ENCODE measurements at regions not wholly inside any gene's neighbourhood (a gene's known extent, or its start where the extent isn't known, plus 50 kb on each side); places are given as distances from the start of the nearest gene placed in this dataset.

DNA sequence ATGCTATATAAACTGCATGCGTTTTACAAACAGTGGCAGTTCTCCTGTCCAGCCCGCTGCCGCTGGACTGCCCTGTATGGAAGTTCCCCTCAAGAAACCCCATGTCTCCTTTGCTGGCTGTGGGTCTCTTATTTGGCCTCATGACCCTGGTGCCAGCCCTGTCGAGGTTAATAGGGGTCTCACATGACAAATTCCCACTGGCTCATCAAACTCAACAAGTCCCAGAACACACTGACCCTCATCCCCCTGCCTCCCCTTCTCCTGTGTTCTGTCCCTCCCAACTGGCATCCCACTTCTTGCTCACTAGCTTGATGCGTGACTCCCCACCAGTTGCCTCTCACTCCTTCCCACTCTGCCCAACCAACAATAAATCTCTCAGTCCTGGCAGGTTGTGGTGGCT is 137.6 kb upstream of the HS6ST1 start:
- peaks cover 10% of the 10 kb centered on the region for H3K4me1 Mint-ChIP-seq (ENCODE audit: low read depth, unreplicated experiment)
- peaks cover 5% of the 10 kb centered on the region for H3K9me3 Mint-ChIP-seq (ENCODE audit: unreplicated experiment)
- no peak overlapping the region for H3K27ac Mint-ChIP-seq (ENCODE audit: unreplicated experiment)
- no peak for DNase-seq
- TF ChIP-seq, protein P1, sequence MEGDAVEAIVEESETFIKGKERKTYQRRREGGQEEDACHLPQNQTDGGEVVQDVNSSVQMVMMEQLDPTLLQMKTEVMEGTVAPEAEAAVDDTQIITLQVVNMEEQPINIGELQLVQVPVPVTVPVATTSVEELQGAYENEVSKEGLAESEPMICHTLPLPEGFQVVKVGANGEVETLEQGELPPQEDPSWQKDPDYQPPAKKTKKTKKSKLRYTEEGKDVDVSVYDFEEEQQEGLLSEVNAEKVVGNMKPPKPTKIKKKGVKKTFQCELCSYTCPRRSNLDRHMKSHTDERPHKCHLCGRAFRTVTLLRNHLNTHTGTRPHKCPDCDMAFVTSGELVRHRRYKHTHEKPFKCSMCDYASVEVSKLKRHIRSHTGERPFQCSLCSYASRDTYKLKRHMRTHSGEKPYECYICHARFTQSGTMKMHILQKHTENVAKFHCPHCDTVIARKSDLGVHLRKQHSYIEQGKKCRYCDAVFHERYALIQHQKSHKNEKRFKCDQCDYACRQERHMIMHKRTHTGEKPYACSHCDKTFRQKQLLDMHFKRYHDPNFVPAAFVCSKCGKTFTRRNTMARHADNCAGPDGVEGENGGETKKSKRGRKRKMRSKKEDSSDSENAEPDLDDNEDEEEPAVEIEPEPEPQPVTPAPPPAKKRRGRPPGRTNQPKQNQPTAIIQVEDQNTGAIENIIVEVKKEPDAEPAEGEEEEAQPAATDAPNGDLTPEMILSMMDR (IDR thresholded peaks at IDR 0.05; ENCODE audit: partially characterized antibody, unreplicated experiment) = no peak
- H3K27me3 Mint-ChIP-seq (ENCODE audit: unreplicated experiment) = peaks cover 10% of the 10 kb centered on the region
- peaks cover 4% of the 10 kb centered on the region for H3K36me3 Mint-ChIP-seq (ENCODE audit: unreplicated experiment)
- no peak overlapping the region for H3K4me3 Mint-ChIP-seq (ENCODE audit: unreplicated experiment)

DNA sequence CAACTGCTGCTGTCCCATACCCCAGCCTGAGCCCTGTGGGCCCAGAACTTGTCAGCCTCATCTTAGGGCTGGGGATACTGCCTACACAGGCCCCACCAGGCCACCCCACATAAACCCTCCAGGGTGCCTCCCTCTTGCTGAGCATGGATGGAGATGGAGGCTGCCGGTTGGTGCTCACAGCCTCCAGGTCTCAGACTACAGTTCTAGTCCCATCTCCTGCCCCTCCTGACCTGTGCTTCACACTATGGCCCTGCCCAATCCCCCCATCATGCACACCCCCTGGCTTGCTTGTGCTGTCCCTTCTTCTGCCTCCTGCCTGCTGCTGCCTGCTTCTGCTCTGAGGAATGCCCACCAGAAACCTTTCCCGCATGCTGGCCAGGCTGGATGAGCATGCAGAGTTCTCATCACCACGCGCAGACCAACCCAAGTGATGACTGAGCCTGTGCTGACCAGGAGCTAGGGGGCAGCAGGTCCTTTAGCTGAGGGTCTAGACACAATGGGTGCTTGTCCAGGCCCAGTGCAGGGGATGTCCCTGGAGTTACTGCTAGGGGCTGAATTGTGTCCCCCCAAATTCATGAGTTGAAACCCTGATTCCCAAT is 138.4 kb upstream of the HS6ST1 start:
- peaks cover 11% of the 10 kb centered on the region for H3K36me3 Mint-ChIP-seq (ENCODE audit: unreplicated experiment)
- peaks cover 6% of the 10 kb centered on the region for H3K9me3 Mint-ChIP-seq (ENCODE audit: unreplicated experiment)
- TF ChIP-seq, protein P1 (IDR thresholded peaks at IDR 0.05; ENCODE audit: partially characterized antibody, unreplicated experiment) = no peak
- H3K27ac Mint-ChIP-seq (ENCODE audit: unreplicated experiment) = no peak overlapping the region
- peaks cover 6% of the 10 kb centered on the region for H3K4me1 Mint-ChIP-seq (ENCODE audit: low read depth, unreplicated experiment)
- H3K4me3 Mint-ChIP-seq (ENCODE audit: unreplicated experiment) = no peak overlapping the region
- H3K27me3 Mint-ChIP-seq (ENCODE audit: unreplicated experiment) = peaks cover 6% of the 10 kb centered on the region
- DNase-seq = no peak

DNA sequence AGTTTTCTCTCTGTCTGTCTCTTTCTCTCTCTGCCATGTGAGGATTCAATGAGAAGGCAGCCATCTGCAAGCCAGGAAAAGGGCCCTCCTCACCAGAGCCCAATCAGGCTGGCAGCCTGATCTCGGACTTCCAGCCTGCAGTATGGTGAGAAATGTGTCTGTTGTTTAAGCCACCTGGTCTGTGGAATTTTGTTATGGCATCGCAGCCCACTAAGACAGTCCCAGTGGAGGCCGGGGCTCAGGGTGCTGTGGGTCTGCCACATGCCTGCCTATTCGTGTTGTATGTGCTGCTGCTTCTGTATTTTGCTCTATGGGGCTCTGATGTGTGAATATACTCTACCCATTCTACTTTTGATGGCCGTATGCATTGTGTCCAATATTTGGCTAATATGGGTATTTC is 139.0 kb upstream of the HS6ST1 start:
- Mint-ChIP-seq H3K36me3 (ENCODE audit: unreplicated experiment) (peaks cover 11% of the 10 kb centered on the region), H3K4me1 (ENCODE audit: low read depth, unreplicated experiment) (peaks cover 6% of the 10 kb centered on the region), H3K4me3 (ENCODE audit: unreplicated experiment) (no peak overlapping the region), H3K27ac (ENCODE audit: unreplicated experiment) (no peak overlapping the region), H3K9me3 (ENCODE audit: unreplicated experiment) (peaks cover 6% of the 10 kb centered on the region), H3K27me3 (ENCODE audit: unreplicated experiment) (peaks cover 2% of the 10 kb centered on the region)
- no peak for DNase-seq
- TF ChIP-seq, protein P1 (IDR thresholded peaks at IDR 0.05; ENCODE audit: partially characterized antibody, unreplicated experiment) = no peak

DNA sequence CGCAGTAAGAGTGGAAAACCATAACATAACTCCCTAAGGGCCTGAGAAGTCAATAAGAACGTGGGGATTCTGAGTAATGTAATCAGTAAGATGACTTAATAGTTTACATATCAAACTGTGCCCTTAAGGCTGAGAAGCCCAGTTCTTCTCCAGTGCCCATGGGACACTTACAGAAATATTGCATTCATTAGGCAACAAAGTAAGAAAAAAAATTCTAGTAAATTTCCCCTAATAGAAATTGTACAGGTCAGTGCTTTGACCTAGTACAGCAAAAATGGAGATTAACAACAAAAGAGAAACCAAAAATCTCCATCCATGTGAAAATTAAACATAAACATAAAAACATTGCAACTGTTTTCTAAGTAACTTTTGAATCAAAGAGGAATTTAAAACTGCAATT is 139.8 kb upstream of the HS6ST1 start:
- peaks cover 11% of the 10 kb centered on the region for H3K36me3 Mint-ChIP-seq (ENCODE audit: unreplicated experiment)
- no peak overlapping the region for H3K27ac Mint-ChIP-seq (ENCODE audit: unreplicated experiment)

DNA sequence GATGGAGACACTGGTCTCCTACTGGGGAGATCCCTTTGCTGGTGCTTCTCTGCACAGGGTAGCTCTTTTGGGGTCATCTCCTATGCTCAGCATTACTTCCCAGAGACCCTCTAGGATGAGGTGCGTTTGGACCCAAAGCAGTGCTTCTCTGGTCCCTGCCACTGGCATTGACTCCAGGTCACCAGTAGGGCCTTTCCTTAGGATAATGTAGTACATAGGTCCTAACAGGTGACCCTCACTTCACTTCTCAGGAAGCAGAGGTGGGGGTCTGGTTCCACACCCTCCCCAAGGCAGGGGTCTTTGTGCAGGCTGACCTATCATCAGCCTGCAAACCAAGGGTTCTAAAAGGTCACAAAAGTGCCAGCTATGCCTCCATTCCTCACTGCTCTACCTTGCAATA is 145.8 kb upstream of the HS6ST1 start:
- Mint-ChIP-seq H3K4me3 (ENCODE audit: unreplicated experiment) (no peak overlapping the region), H3K27me3 (ENCODE audit: unreplicated experiment) (peaks cover 3% of the 10 kb centered on the region), H3K9me3 (ENCODE audit: unreplicated experiment) (peaks cover 12% of the 10 kb centered on the region), H3K27ac (ENCODE audit: unreplicated experiment) (no peak overlapping the region), H3K4me1 (ENCODE audit: low read depth, unreplicated experiment) (no peaks in the 10 kb centered on the region), H3K36me3 (ENCODE audit: unreplicated experiment) (peaks cover 15% of the 10 kb centered on the region)
- TF ChIP-seq, protein P1 (IDR thresholded peaks at IDR 0.05; ENCODE audit: partially characterized antibody, unreplicated experiment) = no peak
- DNase-seq = no peak

More for the DNA sequence above, 139.8 kb upstream of the HS6ST1 start:
- Mint-ChIP-seq H3K9me3 (ENCODE audit: unreplicated experiment) (peaks cover 6% of the 10 kb centered on the region), H3K4me1 (ENCODE audit: low read depth, unreplicated experiment) (peaks cover 6% of the 10 kb centered on the region), H3K4me3 (ENCODE audit: unreplicated experiment) (no peak overlapping the region), H3K27me3 (ENCODE audit: unreplicated experiment) (peaks cover 2% of the 10 kb centered on the region)
- TF ChIP-seq, protein P1 (IDR thresholded peaks at IDR 0.05; ENCODE audit: partially characterized antibody, unreplicated experiment) = no peak
- no peak for DNase-seq

All from glutamatergic neuron (in vitro differentiated cells).